Ascending aorta (tissue), 2 donors: ENCODE measurements at regions not wholly inside any gene's neighbourhood (a gene's known extent, or its start where the extent isn't known, plus 50 kb on each side); places are given as distances from the start of the nearest gene placed in this dataset.

Source experiments
- DNase-seq, 2 donors: peaks; one replicate each; pipeline ENCODE4 v3.0.0-alpha.2; 2019; ENCODE audit warnings: low spot score in 2 of 2
- H3K27ac ChIP-seq, 2 donors: fragments of 200-600 bp; sonication (generic); one replicate each; pipeline ENCODE4 v1.5.1; 2016 to 2017; ENCODE audit warnings: mild to moderate bottlenecking in 1 of 2
- H3K27me3 ChIP-seq: fragments of 200-600 bp; sonication (generic); one replicate; pipeline ENCODE4 v1.5.1; 2017
- H3K36me3 ChIP-seq, 2 donors: fragments of 200-600 bp; sonication (generic); one replicate each; pipeline ENCODE4 v1.5.1; 2016
- H3K4me1 ChIP-seq, 2 donors: fragments of 200-600 bp; sonication (generic); one replicate each; pipeline ENCODE4 v1.5.1; 2016 to 2017; ENCODE audit warnings: mild to moderate bottlenecking in 1 of 2
- H3K4me3 ChIP-seq, 2 donors: fragments of 200-600 bp; sonication (generic); one replicate each; pipeline ENCODE4 v1.5.1; 2016 to 2017; ENCODE audit warnings: mild to moderate bottlenecking in 1 of 2
- H3K9me3 ChIP-seq, 2 donors: fragments of 200-600 bp; sonication (generic); one replicate each; pipeline ENCODE4 v1.5.1; 2016
- CTCF ChIP-seq, 3 experiments: fragments of 200-600 bp in 2 of 3; fragments of 450-650 bp in 1 of 3; sonication (generic) in 2 of 3; IDR thresholded peaks; one replicate each; pipeline ENCODE4 v1.5.1; 2016 to 2019; ENCODE audit warnings: antibody characterized with exemption in 3 of 3, mild to moderate bottlenecking in 1 of 3, moderate library complexity in 1 of 3
- intact Hi-C: fragments of 100-400 bp; cut with DNase I; formaldehyde crosslinking; loops from one replicate; pipeline ENCODE4 v1.15.1; 2023

GRCh38 chr1:229778794-229779193 is 152.7 kb downstream of the URB2 start:
- H3K4me3 ChIP-seq = no peak overlapping the region
- DNase-seq = no peak
- TF ChIP-seq CTCF (IDR thresholded peaks at IDR 0.05) = no peak
- H3K36me3 ChIP-seq = no peaks in the 10 kb centered on the region
- peaks cover 0 to 4% of the 10 kb centered on the region in 2 donors for H3K4me1 ChIP-seq
- intact Hi-C loops = no loop called here
- H3K27me3 ChIP-seq = no peaks in the 10 kb centered on the region
- no peaks in the 10 kb centered on the region for H3K9me3 ChIP-seq
- H3K27ac ChIP-seq = no peak overlapping the region

- no peak for DNase-seq
- H3K27ac ChIP-seq = no peak overlapping the region
- H3K36me3 ChIP-seq = no peaks in the 10 kb centered on the region
- intact Hi-C loops = no loop called here
- H3K4me3 ChIP-seq = no peak overlapping the region
- H3K4me1 ChIP-seq = peaks cover 0 to 4% of the 10 kb centered on the region in 2 donors
- H3K9me3 ChIP-seq = no peaks in the 10 kb centered on the region
- H3K27me3 ChIP-seq = no peaks in the 10 kb centered on the region
- peak in 1 of 3 experiments; percentile 17 for TF ChIP-seq CTCF (IDR thresholded peaks at IDR 0.05)
Observed at GRCh38 chr1:229781453-229781852, 155.4 kb downstream of the URB2 start.

GRCh38 chr1:229782469-229782868 is 156.4 kb downstream of the URB2 start:
- intact Hi-C loops = no loop called here
- H3K9me3 ChIP-seq = no peaks in the 10 kb centered on the region
- H3K27ac ChIP-seq = no peak overlapping the region
- no peak overlapping the region for H3K4me3 ChIP-seq
- H3K36me3 ChIP-seq = no peaks in the 10 kb centered on the region
- no peaks in the 10 kb centered on the region for H3K27me3 ChIP-seq
- no peak for TF ChIP-seq CTCF (IDR thresholded peaks at IDR 0.05)
- H3K4me1 ChIP-seq = peaks cover 0 to 4% of the 10 kb centered on the region in 2 donors
- no peak for DNase-seq

GRCh38 chr1:229784834-229785233 is 158.8 kb downstream of the URB2 start:
- TF ChIP-seq CTCF (IDR thresholded peaks at IDR 0.05) = no peak
- intact Hi-C loops = no loop called here
- no peak overlapping the region for H3K4me3 ChIP-seq
- H3K27ac ChIP-seq = no peak overlapping the region
- H3K36me3 ChIP-seq = no peaks in the 10 kb centered on the region
- peaks cover 0 to 4% of the 10 kb centered on the region in 2 donors for H3K4me1 ChIP-seq
- no peaks in the 10 kb centered on the region for H3K9me3 ChIP-seq
- no peak for DNase-seq
- H3K27me3 ChIP-seq = no peaks in the 10 kb centered on the region

GRCh38 chr1:229786974-229787610 is 161.0 kb downstream of the URB2 start:
- intact Hi-C loops = no loop called here
- no peak for TF ChIP-seq CTCF (IDR thresholded peaks at IDR 0.05)
- H3K27ac ChIP-seq = no peak overlapping the region
- H3K9me3 ChIP-seq = peaks cover 0 to 6% of the 10 kb centered on the region in 2 donors
- no peak overlapping the region for H3K4me3 ChIP-seq
- no peak for DNase-seq
- no peaks in the 10 kb centered on the region for H3K4me1 ChIP-seq
- no peaks in the 10 kb centered on the region for H3K27me3 ChIP-seq
- H3K36me3 ChIP-seq = no peaks in the 10 kb centered on the region

GRCh38 chr1:229788004-229788403 is 162.0 kb downstream of the URB2 start:
- no peaks in the 10 kb centered on the region for H3K4me1 ChIP-seq
- intact Hi-C loops = no loop called here
- no peak overlapping the region for H3K27ac ChIP-seq
- H3K27me3 ChIP-seq = no peaks in the 10 kb centered on the region
- H3K4me3 ChIP-seq = no peak overlapping the region
- no peak for TF ChIP-seq CTCF (IDR thresholded peaks at IDR 0.05)
- peaks cover 0 to 6% of the 10 kb centered on the region in 2 donors for H3K9me3 ChIP-seq
- H3K36me3 ChIP-seq = no peaks in the 10 kb centered on the region
- DNase-seq = no peak
